Sigmoid colon (tissue), 6 donors: ENCODE measurements at regions not wholly inside any gene's neighbourhood (a gene's known extent, or its start where the extent isn't known, plus 50 kb on each side); places are given as distances from the start of the nearest gene placed in this dataset.

ENCODE experiments used
- DNase-seq: peaks from one replicate; pipeline ENCODE4 v3.0.0-alpha.2; 2019
- H3K27ac ChIP-seq, 4 donors: fragments of 200-600 bp; sonication (generic); one replicate each; pipeline ENCODE4 v1.5.1; 2016 to 2019; ENCODE audit warnings: mild to moderate bottlenecking in 1 of 4
- H3K27me3 ChIP-seq, 3 donors: fragments of 200-600 bp; sonication (generic); one replicate each; pipeline ENCODE4 v1.5.1; 2019; ENCODE audit warnings: mild to moderate bottlenecking in 1 of 3
- H3K36me3 ChIP-seq, 4 donors: fragments of 200-600 bp; sonication (generic); one replicate each; pipeline ENCODE4 v1.5.1; 2016 to 2019
- H3K4me1 ChIP-seq, 4 donors: fragments of 200-600 bp; sonication (generic); one replicate each; pipeline ENCODE4 v1.5.1; 2017 to 2019
- H3K4me3 ChIP-seq, 4 donors: fragments of 200-600 bp; sonication (generic); one replicate each; pipeline ENCODE4 v1.5.1; 2017 to 2019; ENCODE audit warnings: mild to moderate bottlenecking in 2 of 4, moderate library complexity in 1 of 4
- H3K9me3 ChIP-seq, 4 donors: fragments of 200-600 bp in 3 of 4; sonication (generic) in 3 of 4; one replicate each; pipeline versions ENCODE4 v1.5.1 to v1.6.1; 2013 to 2019
- EP300 ChIP-seq, 4 donors: sonication (generic); formaldehyde crosslinking; IDR thresholded peaks; one replicate each; pipeline ENCODE4 v1.6.1; 2017; ENCODE audit warnings: antibody characterized with exemption in 4 of 4
- POLR2A ChIP-seq, 2 donors: fragments of 450-650 bp; IDR thresholded peaks; one replicate each; pipeline ENCODE4 v1.6.1; 2016; ENCODE audit warnings: antibody characterized with exemption in 2 of 2, mild to moderate bottlenecking in 2 of 2, moderate library complexity in 2 of 2
- POLR2AphosphoS5 ChIP-seq, 4 donors: sonication (generic); formaldehyde crosslinking; IDR thresholded peaks; one replicate each; pipeline ENCODE4 v1.6.1; 2017; ENCODE audit warnings: antibody characterized with exemption in 4 of 4
- WGBS, 2 donors: extraction: QIAGEN DNeasy Blood & Tissue Kit; methylation state at CpG; one replicate each; pipeline ENCODE4 v1.1.7; 2013; 5-methylcytosine and 5-hydroxymethylcytosine counted together
- intact Hi-C: fragments of 100-400 bp; cut with DNase I; formaldehyde crosslinking; loops from one replicate; pipeline ENCODE4 v1.15.1; 2023
- TF ChIP-seq, protein P1 (sequence below), 4 experiments: fragments of 450-650 bp in 3 of 4; fragments of 200-600 bp in 1 of 4; IDR thresholded peaks; one replicate each; pipeline ENCODE4 v1.5.1; 2016 to 2019; ENCODE audit warnings: antibody characterized with exemption in 4 of 4, mild to moderate bottlenecking in 3 of 4, moderate library complexity in 2 of 4
- donor health status: healthy with polysubstance abuse.
- donor health status: healthy.

DNA sequence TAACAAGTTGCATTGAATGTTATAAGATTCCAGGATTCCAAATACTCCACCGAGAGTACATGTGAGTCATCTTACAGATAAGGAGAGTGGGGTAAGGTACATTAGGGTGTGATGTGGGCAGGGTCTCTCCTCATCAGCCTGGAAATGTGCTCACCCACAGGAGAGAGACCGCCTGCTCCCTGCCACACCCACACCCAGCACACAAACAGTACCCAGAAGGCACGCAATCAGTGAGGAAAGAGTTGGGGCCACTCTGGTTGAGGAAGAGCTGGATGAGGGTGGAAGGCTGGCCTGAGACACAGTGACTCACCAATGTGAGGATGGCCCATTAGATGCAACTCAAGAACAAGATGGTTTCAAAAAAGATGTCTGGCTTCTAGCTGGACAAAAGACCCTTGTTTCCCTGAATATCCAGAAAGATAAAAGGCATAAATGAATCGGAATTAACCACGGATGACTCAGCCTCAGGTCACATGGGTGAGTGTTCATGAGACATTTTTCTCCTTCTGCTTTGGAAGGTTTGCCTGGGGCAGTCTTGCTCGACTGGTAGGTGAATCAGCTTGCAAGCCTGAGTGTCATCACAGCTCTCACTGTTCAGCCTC, 51.1 kb upstream of the LHFPL2 start:
- Histone ChIP-seq H3K27me3 (no peaks in the 10 kb centered on the region), H3K4me1 (peaks cover 0 to 13% (median 9%) of the 10 kb centered on the region in 4 donors), H3K36me3 (no peaks in the 10 kb centered on the region), H3K27ac (peak overlapping the region in 1 of 4 donors; percentile 53), H3K4me3 (no peak overlapping the region), H3K9me3 (no peaks in the 10 kb centered on the region)
- intact Hi-C loops = no loop called here
- DNase-seq = no peak
- 40 to 79% methylated on average over 6 of the region's 6 CpGs for WGBS, 2 donors
- no peak for TF ChIP-seq POLR2A (IDR thresholded peaks at IDR 0.05)
- TF ChIP-seq, protein P1, sequence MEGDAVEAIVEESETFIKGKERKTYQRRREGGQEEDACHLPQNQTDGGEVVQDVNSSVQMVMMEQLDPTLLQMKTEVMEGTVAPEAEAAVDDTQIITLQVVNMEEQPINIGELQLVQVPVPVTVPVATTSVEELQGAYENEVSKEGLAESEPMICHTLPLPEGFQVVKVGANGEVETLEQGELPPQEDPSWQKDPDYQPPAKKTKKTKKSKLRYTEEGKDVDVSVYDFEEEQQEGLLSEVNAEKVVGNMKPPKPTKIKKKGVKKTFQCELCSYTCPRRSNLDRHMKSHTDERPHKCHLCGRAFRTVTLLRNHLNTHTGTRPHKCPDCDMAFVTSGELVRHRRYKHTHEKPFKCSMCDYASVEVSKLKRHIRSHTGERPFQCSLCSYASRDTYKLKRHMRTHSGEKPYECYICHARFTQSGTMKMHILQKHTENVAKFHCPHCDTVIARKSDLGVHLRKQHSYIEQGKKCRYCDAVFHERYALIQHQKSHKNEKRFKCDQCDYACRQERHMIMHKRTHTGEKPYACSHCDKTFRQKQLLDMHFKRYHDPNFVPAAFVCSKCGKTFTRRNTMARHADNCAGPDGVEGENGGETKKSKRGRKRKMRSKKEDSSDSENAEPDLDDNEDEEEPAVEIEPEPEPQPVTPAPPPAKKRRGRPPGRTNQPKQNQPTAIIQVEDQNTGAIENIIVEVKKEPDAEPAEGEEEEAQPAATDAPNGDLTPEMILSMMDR (IDR thresholded peaks at IDR 0.05) = no peak
- no peak for TF ChIP-seq POLR2AphosphoS5 (IDR thresholded peaks at IDR 0.05)
- TF ChIP-seq EP300 (IDR thresholded peaks at IDR 0.05) = no peak

DNA sequence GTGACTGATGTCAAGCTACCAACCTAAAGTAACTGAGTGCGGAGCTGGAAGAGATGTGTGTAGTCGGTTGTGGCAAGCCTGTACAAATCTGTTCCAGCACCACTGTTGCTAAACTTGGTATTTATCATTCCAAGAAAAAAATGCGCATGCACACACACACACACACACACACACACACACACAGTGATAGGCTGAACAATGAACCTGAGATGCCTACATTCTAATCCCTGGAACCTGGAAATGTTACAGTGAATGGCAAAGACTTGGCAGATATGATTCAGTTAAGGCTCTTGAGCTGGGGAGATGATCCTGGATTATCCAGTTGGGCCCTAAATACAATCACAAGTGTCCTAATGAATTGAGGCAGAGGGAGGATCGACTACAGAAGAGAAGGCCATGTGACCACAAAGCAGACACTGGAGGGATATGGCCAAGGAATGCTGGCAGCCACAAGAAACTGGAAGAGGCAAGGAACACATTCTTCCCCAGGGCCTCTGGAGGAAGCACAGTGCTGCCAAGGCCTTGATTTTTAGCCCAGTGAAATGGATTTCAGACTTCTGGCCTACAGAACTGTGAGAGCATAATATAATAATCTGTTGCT, 49.7 kb upstream of the LHFPL2 start:
- Histone ChIP-seq H3K36me3 (no peaks in the 10 kb centered on the region), H3K27me3 (no peaks in the 10 kb centered on the region), H3K4me1 (peaks cover 0 to 13% (median 9%) of the 10 kb centered on the region in 4 donors), H3K4me3 (no peak overlapping the region), H3K27ac (peak overlapping the region in 3 of 4 donors; percentile 1 to 53 (median 27)), H3K9me3 (peaks cover 0 to 1% (median 0%) of the 10 kb centered on the region in 4 donors)
- peak; percentile 82 for DNase-seq
- intact Hi-C loops = no loop called here
- TF ChIP-seq, protein P1 (IDR thresholded peaks at IDR 0.05) = no peak
- TF ChIP-seq POLR2AphosphoS5 (IDR thresholded peaks at IDR 0.05) = peak in 3 of 4 donors; percentile 18 to 44 (median 34)
- WGBS, 2 donors = 83 to 92% methylated on average over 4 of the region's 4 CpGs
